ENCODE measurements at regions not wholly inside any gene's neighbourhood (a gene's known extent, or its start where the extent isn't known, plus 50 kb on each side); places are given as distances from the start of the nearest gene placed in this dataset.

DNA sequence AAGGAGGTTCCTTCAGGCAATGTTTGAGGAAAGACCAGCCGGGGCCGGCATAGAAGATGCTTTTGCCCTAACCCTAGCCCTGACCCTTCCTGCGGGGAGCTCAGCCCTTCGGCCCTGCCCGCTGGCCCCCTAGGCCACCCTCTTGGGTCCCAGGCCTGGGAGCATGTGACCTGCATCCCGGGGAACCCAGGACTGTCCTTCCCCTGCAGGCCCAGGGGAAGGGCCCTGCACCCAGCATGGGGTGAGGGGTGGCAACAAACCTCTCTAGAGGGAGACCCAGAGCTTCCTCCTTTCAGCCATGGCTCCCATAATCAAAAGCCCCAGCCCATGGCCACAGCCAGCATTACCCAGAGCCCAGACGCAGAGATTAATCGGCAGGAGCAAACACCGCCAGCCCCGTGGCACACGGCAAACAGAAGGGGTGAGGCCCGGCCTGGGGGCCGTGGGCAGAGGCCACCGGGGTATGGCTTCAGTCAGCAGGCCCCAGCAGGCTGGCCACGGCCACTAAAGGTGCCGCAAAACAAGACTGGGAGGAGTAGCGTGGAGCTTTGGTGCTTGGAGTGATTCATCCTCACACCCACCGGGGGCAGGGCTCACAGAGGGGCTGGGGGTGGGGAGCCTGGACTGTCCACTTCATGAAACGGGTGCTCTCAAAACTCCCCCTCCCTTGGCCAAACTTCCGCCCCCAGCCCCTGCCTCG lies 61.6 kb upstream of the HPCAL1 start:
- DNase-seq (ENCODE audit: low read depth, low spot score) (no peak), FAIRE-seq (no peak)
- CTCF ChIA-PET, result no interaction called here
- H4K20me1 ChIP-seq (replicated peaks; ENCODE audit: control insufficient read depth, extremely low read depth, insufficient read depth, low read length), result no peaks in the 10 kb centered on the region
- no peaks in the 10 kb centered on the region for H3K9me1 ChIP-seq (replicated peaks; ENCODE audit: control insufficient read depth, extremely low read depth, insufficient read depth, low read length)
- dilution Hi-C loops (cut with MboI; ENCODE audit: extremely low pct_ligation_motif_present, low sequenced_read_pairs), result no loop called here
- H3K27me3 ChIP-seq (ENCODE audit: control insufficient read depth in 2 of 2, insufficient read depth in 2 of 2, low read length in 2 of 2), result no peaks in the 10 kb centered on the region
- BruUV-seq (replicated peaks), result no TSS peak
- H3K36me3 ChIP-seq (ENCODE audit: control insufficient read depth in 2 of 2, extremely low read depth in 1 of 2, insufficient read depth in 2 of 2, low read length in 2 of 2), result no peaks in the 10 kb centered on the region
- H3K27ac ChIP-seq (ENCODE audit: insufficient read depth, low read depth, low read length), result no peak overlapping the region
- no peaks in the 10 kb centered on the region for H3K4me1 ChIP-seq (ENCODE audit: control insufficient read depth, extremely low read depth, insufficient read depth, low read length)
- TF ChIP-seq GATA2 (IDR thresholded peaks at IDR 0.05; ENCODE audit: insufficient read depth, insufficient read length, low read depth, low read length), result no peak
- TF ChIP-seq MYC (IDR thresholded peaks at IDR 0.05; ENCODE audit: low read depth, low read length), result no peak
- TF ChIP-seq, protein P1, sequence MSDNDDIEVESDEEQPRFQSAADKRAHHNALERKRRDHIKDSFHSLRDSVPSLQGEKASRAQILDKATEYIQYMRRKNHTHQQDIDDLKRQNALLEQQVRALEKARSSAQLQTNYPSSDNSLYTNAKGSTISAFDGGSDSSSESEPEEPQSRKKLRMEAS (IDR thresholded peaks at IDR 0.05; ENCODE audit: insufficient read depth, insufficient read length), result no peak
- TF ChIP-seq CTCF (IDR thresholded peaks at IDR 0.05; ENCODE audit: extremely low read depth in 1 of 2, insufficient read depth in 1 of 2, low read depth in 1 of 2, low read length in 2 of 2), result no peak
- no peak for TF ChIP-seq EZH2 (IDR thresholded peaks at IDR 0.05; ENCODE audit: borderline replicate concordance, low read depth, low read length, severe bottlenecking)
- TF ChIP-seq POLR2A (IDR thresholded peaks at IDR 0.05; ENCODE audit: low read depth, low read length), result no peak
- no peak for TF ChIP-seq FOS (IDR thresholded peaks at IDR 0.05; ENCODE audit: borderline replicate concordance, insufficient read depth, low read length)
- no peak for TF ChIP-seq JUN (IDR thresholded peaks at IDR 0.05; ENCODE audit: borderline replicate concordance, insufficient read depth, insufficient read length, low read depth)
- TF ChIP-seq POLR2AphosphoS5 (IDR thresholded peaks at IDR 0.05; ENCODE audit: insufficient read depth, low read depth, low read length), result no peak
- POLR2A ChIA-PET, result no interaction called here
- intact Hi-C loops (cut with micrococcal nuclease), result no loop called here
- H3K9ac ChIP-seq (replicated peaks; ENCODE audit: extremely low read depth, insufficient read depth, low read length), result no peak overlapping the region
- no peak overlapping the region for H3K4me2 ChIP-seq (ENCODE audit: insufficient read depth, low read length)
- H3K9me3 ChIP-seq (replicated peaks; ENCODE audit: control insufficient read depth, insufficient read depth, low read length), result no peaks in the 10 kb centered on the region
- no peak overlapping the region for H3K4me3 ChIP-seq (replicated peaks in 1 of 3; ENCODE audit: insufficient read depth in 1 of 3, low read depth in 1 of 3, low read length in 3 of 3)
- H3K79me2 ChIP-seq (ENCODE audit: control insufficient read depth, insufficient read depth, low read length), result no peaks in the 10 kb centered on the region
- no peak overlapping the region for H2AFZ ChIP-seq (ENCODE audit: low read depth, low read length)

Data from endothelial cell of umbilical vein (primary cell).